Ishikawa (cell line): ENCODE measurements at regions not wholly inside any gene's neighbourhood (a gene's known extent, or its start where the extent isn't known, plus 50 kb on each side); places are given as distances from the start of the nearest gene placed in this dataset.

Experiments used
- EGR1 ChIP-seq: IDR thresholded peaks from 2 replicates; pipeline ENCODE4 v1.6.1; 2012
- EP300 ChIP-seq: IDR thresholded peaks from 2 replicates; pipeline ENCODE4 v1.6.1; 2012; ENCODE audit warnings: borderline replicate concordance
- FOXM1 ChIP-seq: IDR thresholded peaks from 2 replicates; pipeline ENCODE4 v1.6.1; 2012; ENCODE audit warnings: low read depth, borderline replicate concordance
- NFIC ChIP-seq: IDR thresholded peaks from 2 replicates; pipeline ENCODE4 v1.6.1; 2012
- RAD21 ChIP-seq: IDR thresholded peaks from 2 replicates; pipeline ENCODE4 v1.6.1; 2012; ENCODE audit warnings: low read depth
- TAF1 ChIP-seq: IDR thresholded peaks from 2 replicates; pipeline ENCODE4 v1.6.1; 2012; ENCODE audit warnings: low read depth, mild to moderate bottlenecking
- ZBTB7A ChIP-seq: IDR thresholded peaks from 2 replicates; pipeline ENCODE4 v1.6.1; 2012; ENCODE audit warnings: low read depth
- TF ChIP-seq, protein P1 (sequence below): IDR thresholded peaks from 2 replicates; pipeline ENCODE4 v1.6.1; 2012

DNA sequence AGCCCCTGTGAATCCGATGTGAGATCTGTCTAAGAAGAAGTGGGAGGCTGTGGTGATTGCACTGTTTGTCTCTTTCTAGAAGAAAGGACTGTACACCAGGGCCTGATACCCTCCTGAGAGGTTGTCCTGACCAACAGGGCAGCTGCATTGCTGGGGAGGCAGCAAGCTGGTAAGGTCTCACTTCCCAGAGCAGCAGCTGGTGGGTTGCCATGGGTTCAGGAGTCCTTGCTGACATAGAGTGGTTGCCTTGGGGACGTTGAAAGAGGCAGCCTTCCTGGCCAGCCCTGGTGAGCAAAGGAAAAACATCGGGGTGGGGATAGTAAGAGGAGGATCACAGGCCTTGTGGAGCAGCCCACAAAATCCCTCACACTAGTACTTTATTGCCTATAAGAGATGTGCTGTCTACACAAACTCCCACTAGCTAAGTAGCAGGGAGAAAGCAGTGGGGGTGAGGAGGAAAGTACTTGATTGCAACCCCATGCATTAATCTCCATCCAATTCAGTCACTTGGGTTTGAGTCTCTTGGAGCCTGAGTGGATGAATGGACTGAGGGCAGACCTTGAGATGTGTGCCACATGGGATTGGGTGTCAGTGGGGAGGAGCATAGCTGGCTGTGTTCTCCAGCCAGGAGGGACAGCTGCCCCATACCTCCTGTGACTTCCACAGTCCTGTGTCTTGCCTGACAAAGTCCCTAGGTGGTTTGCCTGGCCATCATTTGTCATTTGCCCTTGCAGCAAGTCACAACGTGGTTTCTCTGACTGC, 143.8 kb upstream of the RPL38 start:
- TF ChIP-seq EP300 (no peak), TAF1 (no peak), FOXM1 (no peak), NFIC (no peak), RAD21 (no peak), EGR1 (no peak), ZBTB7A (no peak)
- TF ChIP-seq, protein P1, sequence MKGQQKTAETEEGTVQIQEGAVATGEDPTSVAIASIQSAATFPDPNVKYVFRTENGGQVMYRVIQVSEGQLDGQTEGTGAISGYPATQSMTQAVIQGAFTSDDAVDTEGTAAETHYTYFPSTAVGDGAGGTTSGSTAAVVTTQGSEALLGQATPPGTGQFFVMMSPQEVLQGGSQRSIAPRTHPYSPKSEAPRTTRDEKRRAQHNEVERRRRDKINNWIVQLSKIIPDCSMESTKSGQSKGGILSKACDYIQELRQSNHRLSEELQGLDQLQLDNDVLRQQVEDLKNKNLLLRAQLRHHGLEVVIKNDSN = no peak
